ENCODE measurements at regions not wholly inside any gene's neighbourhood (a gene's known extent, or its start where the extent isn't known, plus 50 kb on each side); places are given as distances from the start of the nearest gene placed in this dataset.

GRCh38 chr7:22913158-22913557, 90.5 kb upstream of the TOMM7 start:
- DNase-seq = no peak

- no peak for DNase-seq
Observed at GRCh38 chr7:22911889-22912288, 89.2 kb upstream of the TOMM7 start.

- DNase-seq = no peak
Observed at GRCh38 chr7:22909917-22910316, 87.3 kb upstream of the TOMM7 start.

- DNase-seq = no peak
Observed at GRCh38 chr7:22907805-22908204, 85.2 kb upstream of the TOMM7 start.

GRCh38 chr7:22900784-22901183, 78.1 kb upstream of the TOMM7 start:
- no peak for DNase-seq

- DNase-seq = no peak
Observed at GRCh38 chr7:22900101-22900500, 77.5 kb upstream of the TOMM7 start.

- DNase-seq = no peak
Observed at GRCh38 chr7:22896917-22897316, 74.3 kb upstream of the TOMM7 start.

- no peak for DNase-seq
Observed at GRCh38 chr7:22895828-22896165, 73.1 kb upstream of the TOMM7 start.

GRCh38 chr7:22895140-22895827, 72.6 kb upstream of the TOMM7 start:
- DNase-seq = no peak

- no peak for DNase-seq
Observed at GRCh38 chr7:22894546-22894945, 71.9 kb upstream of the TOMM7 start.

- DNase-seq = no peak
Observed at GRCh38 chr7:22890773-22891172, 68.1 kb upstream of the TOMM7 start.

- DNase-seq = peak in 1 of 58 donors; percentile 5
Observed at GRCh38 chr7:22885797-22886261, 63.2 kb upstream of the TOMM7 start.

- DNase-seq = no peak
Observed at GRCh38 chr7:22884911-22885788, 62.5 kb upstream of the TOMM7 start.

- DNase-seq = no peak
Observed at GRCh38 chr7:22882106-22882505, 59.5 kb upstream of the TOMM7 start.

- no peak for DNase-seq
Observed at GRCh38 chr7:22879709-22880306, 57.2 kb upstream of the TOMM7 start.

- no peak for DNase-seq
Observed at GRCh38 chr7:22879280-22879679, 56.6 kb upstream of the TOMM7 start.

- DNase-seq = no peak
Observed at GRCh38 chr7:22876986-22877729, 54.5 kb upstream of the TOMM7 start.

- DNase-seq = peak in 27 of 58 donors; percentile 3 to 65 (median 23)
Observed at GRCh38 chr7:22875470-22875869, 52.8 kb upstream of the TOMM7 start.

GRCh38 chr7:22874904-22875303, 52.3 kb upstream of the TOMM7 start:
- peak in 2 of 58 donors; percentile 13 to 43 for DNase-seq

Data from anterior cingulate cortex (tissue), 58 donors.